ENCODE measurements at regions not wholly inside any gene's neighbourhood (a gene's known extent, or its start where the extent isn't known, plus 50 kb on each side); places are given as distances from the start of the nearest gene placed in this dataset.

- in situ Hi-C loops (cut with HindIII; ENCODE audit: low sequenced_read_pairs) = no loop called here
- H3K4me3 ChIP-seq (ENCODE audit: low read depth, low read length) = no peak overlapping the region
Observed at GRCh38 chr1:93740157-93740556, 58.5 kb upstream of the BCAR3 start.

GRCh38 chr1:93739472-93739871 is 57.8 kb upstream of the BCAR3 start:
- H3K4me3 ChIP-seq (ENCODE audit: low read depth, low read length) = no peak overlapping the region
- no peak for DNase-seq (ENCODE audit: low read depth, low spot score)
- TF ChIP-seq CTCF (IDR thresholded peaks at IDR 0.05; ENCODE audit: low read depth, low read length) = no peak
- in situ Hi-C loops (cut with HindIII; ENCODE audit: low sequenced_read_pairs) = no loop called here

More at GRCh38 chr1:93740157-93740556, 58.5 kb upstream of the BCAR3 start:
- no peak for TF ChIP-seq CTCF (IDR thresholded peaks at IDR 0.05; ENCODE audit: low read depth, low read length)
- DNase-seq (ENCODE audit: low read depth, low spot score) = no peak

- no peak overlapping the region for H3K4me3 ChIP-seq (ENCODE audit: low read depth, low read length)
- no peak for DNase-seq (ENCODE audit: low read depth, low spot score)
- TF ChIP-seq CTCF (IDR thresholded peaks at IDR 0.05; ENCODE audit: low read depth, low read length) = no peak
- in situ Hi-C loops (cut with HindIII; ENCODE audit: low sequenced_read_pairs) = no loop called here
Observed at GRCh38 chr1:93738926-93739325, 57.3 kb upstream of the BCAR3 start.

GRCh38 chr1:93738075-93738622 is 56.5 kb upstream of the BCAR3 start:
- no peak overlapping the region for H3K4me3 ChIP-seq (ENCODE audit: low read depth, low read length)
- peak; percentile 89 for DNase-seq (ENCODE audit: low read depth, low spot score)
- in situ Hi-C loops (cut with HindIII; ENCODE audit: low sequenced_read_pairs) = no loop called here
- no peak for TF ChIP-seq CTCF (IDR thresholded peaks at IDR 0.05; ENCODE audit: low read depth, low read length)

GRCh38 chr1:93735722-93736121 is 54.1 kb upstream of the BCAR3 start:
- in situ Hi-C loops (cut with HindIII; ENCODE audit: low sequenced_read_pairs) = no loop called here
- TF ChIP-seq CTCF (IDR thresholded peaks at IDR 0.05; ENCODE audit: low read depth, low read length) = peak; percentile 29
- H3K4me3 ChIP-seq (ENCODE audit: low read depth, low read length) = no peak overlapping the region
- peak; percentile 83 for DNase-seq (ENCODE audit: low read depth, low spot score)

- no peak for DNase-seq (ENCODE audit: low read depth, low spot score)
- TF ChIP-seq CTCF (IDR thresholded peaks at IDR 0.05; ENCODE audit: low read depth, low read length) = peak; percentile 32
- in situ Hi-C loops (cut with HindIII; ENCODE audit: low sequenced_read_pairs) = no loop called here
- no peak overlapping the region for H3K4me3 ChIP-seq (ENCODE audit: low read depth, low read length)
Observed at GRCh38 chr1:93734999-93735398, 53.4 kb upstream of the BCAR3 start.

GRCh38 chr1:93733340-93733739 is 51.7 kb upstream of the BCAR3 start:
- in situ Hi-C loops (cut with HindIII; ENCODE audit: low sequenced_read_pairs) = no loop called here
- DNase-seq (ENCODE audit: low read depth, low spot score) = no peak
- H3K4me3 ChIP-seq (ENCODE audit: low read depth, low read length) = no peak overlapping the region
- no peak for TF ChIP-seq CTCF (IDR thresholded peaks at IDR 0.05; ENCODE audit: low read depth, low read length)

Measured in astrocyte of the spinal cord (primary cell).